Breast epithelium (tissue), 3 donors: ENCODE measurements at regions not wholly inside any gene's neighbourhood (a gene's known extent, or its start where the extent isn't known, plus 50 kb on each side); places are given as distances from the start of the nearest gene placed in this dataset.

Source experiments
- POLR2A ChIP-seq: fragments of 450-650 bp; IDR thresholded peaks from one replicate; pipeline ENCODE4 v1.6.1; 2016; ENCODE audit warnings: antibody characterized with exemption, mild to moderate bottlenecking, moderate library complexity
- TF ChIP-seq, protein P1 (sequence below), 3 donors: fragments of 450-650 bp; IDR thresholded peaks; one replicate each; pipeline ENCODE4 v1.5.1; 2016 to 2017; ENCODE audit warnings: antibody characterized with exemption in 3 of 3, mild to moderate bottlenecking in 3 of 3, moderate library complexity in 3 of 3

DNA sequence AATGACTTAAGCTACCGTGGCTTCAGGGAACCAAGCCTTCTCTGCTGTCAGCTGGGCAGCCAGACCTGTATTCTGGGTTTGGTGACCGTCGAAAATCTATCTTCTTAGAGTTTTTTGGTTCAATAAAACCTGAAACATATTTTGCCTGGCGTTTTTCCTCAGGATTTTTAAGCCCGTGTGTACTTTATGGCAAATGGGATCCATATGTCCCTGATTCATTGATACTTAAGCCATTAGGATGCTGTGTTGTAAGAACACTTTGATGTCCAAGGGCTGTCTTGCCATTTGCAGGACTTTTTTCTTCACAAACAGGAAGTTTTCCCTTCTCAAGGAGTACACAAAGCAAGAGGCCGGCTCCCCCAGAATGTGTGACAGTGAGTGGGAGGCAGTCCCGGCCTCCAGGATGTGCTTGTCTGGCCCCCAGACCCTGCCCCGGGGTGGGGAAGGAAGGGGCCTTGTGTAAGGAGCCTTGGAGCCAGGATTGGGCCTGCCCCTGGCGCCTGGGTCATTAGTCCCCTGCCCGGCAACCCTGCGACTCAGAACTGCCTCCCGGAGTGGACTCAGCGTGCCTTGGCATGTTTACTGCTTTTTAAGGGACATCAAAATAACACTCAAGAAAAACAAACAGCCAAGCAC lies 83.4 kb upstream of the SMIM23 start:
- no peak for TF ChIP-seq POLR2A
- TF ChIP-seq, protein P1, sequence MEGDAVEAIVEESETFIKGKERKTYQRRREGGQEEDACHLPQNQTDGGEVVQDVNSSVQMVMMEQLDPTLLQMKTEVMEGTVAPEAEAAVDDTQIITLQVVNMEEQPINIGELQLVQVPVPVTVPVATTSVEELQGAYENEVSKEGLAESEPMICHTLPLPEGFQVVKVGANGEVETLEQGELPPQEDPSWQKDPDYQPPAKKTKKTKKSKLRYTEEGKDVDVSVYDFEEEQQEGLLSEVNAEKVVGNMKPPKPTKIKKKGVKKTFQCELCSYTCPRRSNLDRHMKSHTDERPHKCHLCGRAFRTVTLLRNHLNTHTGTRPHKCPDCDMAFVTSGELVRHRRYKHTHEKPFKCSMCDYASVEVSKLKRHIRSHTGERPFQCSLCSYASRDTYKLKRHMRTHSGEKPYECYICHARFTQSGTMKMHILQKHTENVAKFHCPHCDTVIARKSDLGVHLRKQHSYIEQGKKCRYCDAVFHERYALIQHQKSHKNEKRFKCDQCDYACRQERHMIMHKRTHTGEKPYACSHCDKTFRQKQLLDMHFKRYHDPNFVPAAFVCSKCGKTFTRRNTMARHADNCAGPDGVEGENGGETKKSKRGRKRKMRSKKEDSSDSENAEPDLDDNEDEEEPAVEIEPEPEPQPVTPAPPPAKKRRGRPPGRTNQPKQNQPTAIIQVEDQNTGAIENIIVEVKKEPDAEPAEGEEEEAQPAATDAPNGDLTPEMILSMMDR (IDR thresholded peaks at IDR 0.05), result no peak
